Keratinocyte (primary cell): ENCODE measurements at regions not wholly inside any gene's neighbourhood (a gene's known extent, or its start where the extent isn't known, plus 50 kb on each side); places are given as distances from the start of the nearest gene placed in this dataset.

Experiments used
- DNase-seq: peaks from one replicate; pipeline ENCODE4 v3.0.0-alpha.2; 2011; ENCODE audit warnings: low read depth, missing footprints, low spot score
- FAIRE-seq: peaks from 2 replicates; lab custom pipeline; 2011; peaks lifted over from hg19 to GRCh38; lab: Jason Lieb, UNC
- H2AFZ ChIP-seq: 2 replicates; pipeline ENCODE4 v1.6.0; 2012; ENCODE audit warnings: low read length, control low read depth, inconsistent platforms; ENCODE audit not compliant: control insufficient read depth
- H3K27ac ChIP-seq: 2 replicates; pipeline ENCODE4 v1.5.1; 2011; ENCODE audit warnings: low read length; ENCODE audit not compliant: control insufficient read depth, insufficient read depth
- H3K27me3 ChIP-seq: 3 replicates; pipeline ENCODE4 v1.6.0; 2011; ENCODE audit warnings: low read length; ENCODE audit not compliant: control insufficient read depth, insufficient read depth; ENCODE audit errors: extremely low read depth
- H3K36me3 ChIP-seq, 2 experiments: 2 replicates in 1 of 2; 3 replicates in 1 of 2; pipeline ENCODE4 v1.5.1; 2011; ENCODE audit warnings: low read length in 2 of 2, mild to moderate bottlenecking in 1 of 2; ENCODE audit not compliant: control insufficient read depth in 2 of 2, insufficient read depth in 2 of 2; ENCODE audit errors: extremely low read depth in 1 of 2
- H3K4me1 ChIP-seq: 3 replicates; pipeline ENCODE4 v1.5.1; 2011; ENCODE audit warnings: low read length; ENCODE audit not compliant: control insufficient read depth, insufficient read depth; ENCODE audit errors: extremely low read depth
- H3K4me2 ChIP-seq: 3 replicates; pipeline ENCODE4 v1.6.0; 2011; ENCODE audit warnings: low read depth, low read length; ENCODE audit not compliant: control insufficient read depth, insufficient read depth; ENCODE audit errors: extremely low read depth
- H3K4me3 ChIP-seq, 3 experiments: fragments of 200-600 bp in 1 of 3; sonication (generic) in 1 of 3; 2 replicates in 2 of 3; 3 replicates in 1 of 3; pipeline ENCODE4 v1.5.1; 2011 to 2016; ENCODE audit warnings: low read length in 3 of 3, mild to moderate bottlenecking in 3 of 3, control low read depth in 2 of 3, inconsistent platforms in 1 of 3, low read depth in 1 of 3, mixed read lengths in 1 of 3, mixed run types in 1 of 3, moderate library complexity in 1 of 3; ENCODE audit not compliant: control insufficient read depth in 2 of 3, insufficient read depth in 2 of 3; ENCODE audit errors: extremely low read depth in 1 of 3
- H3K79me2 ChIP-seq: 2 replicates; pipeline ENCODE4 v1.6.0; 2012; ENCODE audit warnings: low read length; ENCODE audit not compliant: control insufficient read depth, insufficient read depth
- H3K9ac ChIP-seq: 3 replicates; pipeline ENCODE4 v1.6.0; 2011; ENCODE audit warnings: low read length; ENCODE audit not compliant: control insufficient read depth, insufficient read depth; ENCODE audit errors: extremely low read depth
- H3K9me1 ChIP-seq: 3 replicates; pipeline ENCODE4 v1.6.0; 2011; ENCODE audit warnings: low read length; ENCODE audit not compliant: control insufficient read depth, insufficient read depth; ENCODE audit errors: extremely low read depth
- H3K9me3 ChIP-seq: 2 replicates; pipeline ENCODE4 v1.5.1; 2012; ENCODE audit warnings: low read depth, low read length; ENCODE audit not compliant: control insufficient read depth
- H4K20me1 ChIP-seq: 3 replicates; pipeline ENCODE4 v1.6.0; 2011; ENCODE audit warnings: low read length; ENCODE audit not compliant: control insufficient read depth, insufficient read depth; ENCODE audit errors: extremely low read depth
- EZH2 ChIP-seq: IDR thresholded peaks from one replicate; pipeline ENCODE4 v1.6.1; 2012; ENCODE audit warnings: inconsistent platforms, mild to moderate bottlenecking, low read length, moderate library complexity
- dilution Hi-C: fragments of 300-500 bp; cut with MboI; formaldehyde crosslinking; loops from one replicate; pipeline ENCODE4 v1.7.0; 2020; ENCODE audit warnings: low sequenced_read_pairs; ENCODE audit not compliant: extremely low pct_ligation_motif_present
- TF ChIP-seq, protein P1 (sequence below), 3 experiments: IDR thresholded peaks in 1 of 3; conservative IDR thresholded peaks in 1 of 3; optimal IDR thresholded peaks in 1 of 3; 2 replicates in 2 of 3; 3 replicates in 1 of 3; pipeline versions ENCODE3 to v1.5.1; 2011; ENCODE audit warnings: low read length in 3 of 3, mild to moderate bottlenecking in 3 of 3, moderate library complexity in 2 of 3, control low read depth in 1 of 3, inconsistent platforms in 1 of 3; ENCODE audit not compliant: insufficient read depth in 2 of 3; ENCODE audit errors: extremely low read depth in 1 of 3

DNA sequence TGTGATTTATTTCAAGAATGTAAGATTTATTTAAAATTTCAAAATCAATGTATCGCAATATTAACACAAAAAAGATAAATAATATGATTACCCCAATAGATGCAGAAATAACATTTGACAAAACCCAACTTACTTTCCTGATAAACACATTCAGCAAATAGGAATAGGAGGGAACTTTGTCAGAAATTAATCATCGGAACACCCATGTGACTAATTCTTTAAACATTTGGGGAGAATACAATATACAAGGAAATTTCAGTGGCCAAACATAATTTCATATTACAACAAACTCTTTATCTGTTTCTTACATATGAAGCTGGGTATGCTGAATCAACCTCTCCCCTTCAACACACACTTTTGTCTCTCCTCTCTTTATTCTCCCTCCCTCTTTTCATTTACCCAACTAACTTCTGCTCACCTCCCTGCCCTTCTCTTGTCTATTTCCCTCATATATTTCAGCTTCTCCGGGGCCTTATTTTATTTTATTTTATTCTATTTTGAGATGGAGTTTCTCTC lies 309.6 kb upstream of the CNTNAP5 start:
- no peak overlapping the region for H3K4me3 ChIP-seq
- H3K9ac ChIP-seq: no peak overlapping the region
- H3K79me2 ChIP-seq: no peaks in the 10 kb centered on the region
- no peaks in the 10 kb centered on the region for H3K9me1 ChIP-seq
- H3K9me3 ChIP-seq: no peaks in the 10 kb centered on the region
- no peak for DNase-seq
- no peak overlapping the region for H3K4me2 ChIP-seq
- dilution Hi-C loops: no loop called here
- FAIRE-seq: no peak
- H3K27ac ChIP-seq: no peak overlapping the region
- H3K4me1 ChIP-seq: no peaks in the 10 kb centered on the region
- H2AFZ ChIP-seq: no peak overlapping the region
- no peaks in the 10 kb centered on the region for H3K36me3 ChIP-seq
- TF ChIP-seq EZH2: no peak
- TF ChIP-seq, protein P1, sequence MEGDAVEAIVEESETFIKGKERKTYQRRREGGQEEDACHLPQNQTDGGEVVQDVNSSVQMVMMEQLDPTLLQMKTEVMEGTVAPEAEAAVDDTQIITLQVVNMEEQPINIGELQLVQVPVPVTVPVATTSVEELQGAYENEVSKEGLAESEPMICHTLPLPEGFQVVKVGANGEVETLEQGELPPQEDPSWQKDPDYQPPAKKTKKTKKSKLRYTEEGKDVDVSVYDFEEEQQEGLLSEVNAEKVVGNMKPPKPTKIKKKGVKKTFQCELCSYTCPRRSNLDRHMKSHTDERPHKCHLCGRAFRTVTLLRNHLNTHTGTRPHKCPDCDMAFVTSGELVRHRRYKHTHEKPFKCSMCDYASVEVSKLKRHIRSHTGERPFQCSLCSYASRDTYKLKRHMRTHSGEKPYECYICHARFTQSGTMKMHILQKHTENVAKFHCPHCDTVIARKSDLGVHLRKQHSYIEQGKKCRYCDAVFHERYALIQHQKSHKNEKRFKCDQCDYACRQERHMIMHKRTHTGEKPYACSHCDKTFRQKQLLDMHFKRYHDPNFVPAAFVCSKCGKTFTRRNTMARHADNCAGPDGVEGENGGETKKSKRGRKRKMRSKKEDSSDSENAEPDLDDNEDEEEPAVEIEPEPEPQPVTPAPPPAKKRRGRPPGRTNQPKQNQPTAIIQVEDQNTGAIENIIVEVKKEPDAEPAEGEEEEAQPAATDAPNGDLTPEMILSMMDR (optimal IDR thresholded peaks at IDR 0.05 in 1 of 3, IDR thresholded peaks at IDR 0.05 in 1 of 3, conservative IDR thresholded peaks at IDR 0.05 in 1 of 3; ENCODE audit: extremely low read depth in 1 of 3, insufficient read depth in 2 of 3, low read length in 3 of 3): no peak
- H4K20me1 ChIP-seq: no peaks in the 10 kb centered on the region
- no peaks in the 10 kb centered on the region for H3K27me3 ChIP-seq

DNA sequence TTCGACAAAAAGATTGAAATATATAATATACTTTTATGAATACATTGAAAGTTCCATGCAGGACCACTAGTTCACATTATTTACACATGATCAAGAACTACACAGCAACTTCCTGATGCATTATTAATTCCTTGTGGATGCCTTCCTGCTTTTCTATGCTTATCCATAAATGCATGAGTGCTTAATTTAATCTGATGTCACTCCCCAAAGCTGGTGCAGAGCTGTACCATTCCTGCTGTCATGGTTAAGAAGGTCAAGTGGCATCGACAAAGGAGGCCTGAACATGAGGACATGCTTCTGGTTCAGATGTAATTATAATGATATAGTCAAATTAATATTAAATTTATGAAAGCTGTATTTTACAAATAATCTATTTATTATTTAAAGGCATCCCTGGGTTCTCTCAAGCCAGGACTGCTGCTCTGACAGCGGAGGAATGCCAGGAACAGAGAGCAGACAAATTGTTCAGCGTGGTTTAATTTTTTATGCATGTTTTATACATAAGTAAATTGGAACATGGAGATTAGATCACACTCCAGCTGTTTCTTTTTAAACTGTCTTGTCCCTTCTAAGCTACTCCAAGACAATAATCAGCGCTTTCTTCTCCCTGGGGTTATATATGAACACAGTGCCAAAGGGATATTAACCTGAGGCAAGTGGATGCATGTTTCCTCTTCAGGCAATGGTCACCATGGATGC lies 307.3 kb upstream of the CNTNAP5 start:
- Histone ChIP-seq H3K4me1 (no peaks in the 10 kb centered on the region), H3K27me3 (no peaks in the 10 kb centered on the region), H3K4me3 (no peak overlapping the region), H2AFZ (no peak overlapping the region), H3K9me1 (no peaks in the 10 kb centered on the region), H3K4me2 (no peak overlapping the region), H3K79me2 (no peaks in the 10 kb centered on the region), H3K27ac (no peak overlapping the region), H3K9ac (no peak overlapping the region), H3K36me3 (no peaks in the 10 kb centered on the region), H4K20me1 (no peaks in the 10 kb centered on the region), H3K9me3 (no peaks in the 10 kb centered on the region)
- FAIRE-seq (no peak), DNase-seq (no peak)
- TF ChIP-seq EZH2: no peak
- TF ChIP-seq, protein P1 (optimal IDR thresholded peaks at IDR 0.05 in 1 of 3, IDR thresholded peaks at IDR 0.05 in 1 of 3, conservative IDR thresholded peaks at IDR 0.05 in 1 of 3; ENCODE audit: extremely low read depth in 1 of 3, insufficient read depth in 2 of 3, low read length in 3 of 3): no peak
- dilution Hi-C loops: no loop called here
